BLaER1 (cell line): ENCODE measurements at regions not wholly inside any gene's neighbourhood (a gene's known extent, or its start where the extent isn't known, plus 50 kb on each side); places are given as distances from the start of the nearest gene placed in this dataset.

Source experiments
- H3K27ac ChIP-seq: shearing (Covaris generic); formaldehyde crosslinking; 2 replicates; pipeline ENCODE4 v1.8.1; 2022
- H3K27me3 ChIP-seq: shearing (Covaris generic); formaldehyde crosslinking; 2 replicates; pipeline ENCODE4 v1.8.1; 2022
- H3K36me3 ChIP-seq: shearing (Covaris generic); formaldehyde crosslinking; 2 replicates; pipeline ENCODE4 v1.8.1; 2022
- H3K4me1 ChIP-seq: shearing (Covaris generic); formaldehyde crosslinking; 2 replicates; pipeline ENCODE4 v1.8.1; 2022
- H3K4me2 ChIP-seq: shearing (Covaris generic); formaldehyde crosslinking; 2 replicates; pipeline ENCODE4 v1.8.1; 2022
- H3K4me3 ChIP-seq: shearing (Covaris generic); formaldehyde crosslinking; 2 replicates; pipeline ENCODE4 v1.8.1; 2022
- H3K9ac ChIP-seq: shearing (Covaris generic); formaldehyde crosslinking; 2 replicates; pipeline ENCODE4 v1.8.1; 2022
- H3K9me3 ChIP-seq: shearing (Covaris generic); formaldehyde crosslinking; 2 replicates; pipeline ENCODE4 v1.8.1; 2022
- H4K20me1 ChIP-seq: shearing (Covaris generic); formaldehyde crosslinking; 2 replicates; pipeline ENCODE4 v1.8.1; 2022
- Cebpa-rat ChIP-seq: shearing (Covaris generic); IDR thresholded peaks from 2 replicates; pipeline ENCODE4 v1.8.1; 2022

- no peak for TF ChIP-seq Cebpa-rat
- Histone ChIP-seq H4K20me1 (no peaks in the 10 kb centered on the region), H3K4me3 (peak overlapping the region; percentile 65), H3K4me2 (peak overlapping the region; percentile 83), H3K9me3 (no peaks in the 10 kb centered on the region), H3K27me3 (no peaks in the 10 kb centered on the region), H3K9ac (peak overlapping the region; percentile 80), H3K36me3 (no peaks in the 10 kb centered on the region), H3K4me1 (peaks cover 93% of the 10 kb centered on the region), H3K27ac (peak overlapping the region; percentile 88)
Measured at GRCh38 chr15:38072348-38073177, 138.1 kb downstream of the TMCO5A start.

- H3K4me3 ChIP-seq, result peak overlapping the region; percentile 65
- H3K36me3 ChIP-seq, result no peaks in the 10 kb centered on the region
- no peaks in the 10 kb centered on the region for H4K20me1 ChIP-seq
- H3K27me3 ChIP-seq, result no peaks in the 10 kb centered on the region
- no peaks in the 10 kb centered on the region for H3K9me3 ChIP-seq
- peak overlapping the region; percentile 83 for H3K4me2 ChIP-seq
- no peak for TF ChIP-seq Cebpa-rat
- peak overlapping the region; percentile 88 for H3K27ac ChIP-seq
- peak overlapping the region; percentile 80 for H3K9ac ChIP-seq
- H3K4me1 ChIP-seq, result peaks cover 96% of the 10 kb centered on the region
Measured at GRCh38 chr15:38073178-38073946, 138.9 kb downstream of the TMCO5A start.

GRCh38 chr15:38074029-38074428, 139.6 kb downstream of the TMCO5A start:
- H3K4me1 ChIP-seq, result peaks cover 96% of the 10 kb centered on the region
- no peaks in the 10 kb centered on the region for H4K20me1 ChIP-seq
- no peaks in the 10 kb centered on the region for H3K27me3 ChIP-seq
- H3K9me3 ChIP-seq, result no peaks in the 10 kb centered on the region
- peak overlapping the region; percentile 80; the same call in 1 of the 2 replicates for H3K9ac ChIP-seq
- peak overlapping the region; percentile 83 for H3K4me2 ChIP-seq
- H3K27ac ChIP-seq, result peak overlapping the region; percentile 88; the same call in 1 of the 2 replicates
- no peaks in the 10 kb centered on the region for H3K36me3 ChIP-seq
- no peak for TF ChIP-seq Cebpa-rat
- no peak overlapping the region for H3K4me3 ChIP-seq

GRCh38 chr15:38075466-38075865, 141.0 kb downstream of the TMCO5A start:
- Histone ChIP-seq H3K9me3 (no peaks in the 10 kb centered on the region), H3K4me2 (peak overlapping the region; percentile 83), H3K27me3 (no peaks in the 10 kb centered on the region), H3K9ac (no peak overlapping the region), H4K20me1 (no peaks in the 10 kb centered on the region), H3K4me3 (no peak overlapping the region), H3K36me3 (no peaks in the 10 kb centered on the region), H3K27ac (peak overlapping the region; percentile 84; the same call in 1 of the 2 replicates), H3K4me1 (peaks cover 96% of the 10 kb centered on the region)
- TF ChIP-seq Cebpa-rat, result no peak

- H3K4me3 ChIP-seq, result no peak overlapping the region
- H3K27ac ChIP-seq, result peak overlapping the region; percentile 84
- TF ChIP-seq Cebpa-rat, result no peak
- peaks cover 87% of the 10 kb centered on the region for H3K4me1 ChIP-seq
- H3K9ac ChIP-seq, result peak overlapping the region; percentile 58; the same call in 1 of the 2 replicates
- H3K4me2 ChIP-seq, result peak overlapping the region; percentile 83
- H4K20me1 ChIP-seq, result no peaks in the 10 kb centered on the region
- no peaks in the 10 kb centered on the region for H3K27me3 ChIP-seq
- no peaks in the 10 kb centered on the region for H3K9me3 ChIP-seq
- H3K36me3 ChIP-seq, result no peaks in the 10 kb centered on the region
Measured at GRCh38 chr15:38076786-38077185, 142.3 kb downstream of the TMCO5A start.

- Histone ChIP-seq H4K20me1 (no peaks in the 10 kb centered on the region), H3K9me3 (no peaks in the 10 kb centered on the region), H3K9ac (no peak overlapping the region), H3K27ac (peak overlapping the region; percentile 58; the same call in 1 of the 2 replicates), H3K4me1 (peaks cover 73% of the 10 kb centered on the region), H3K36me3 (no peaks in the 10 kb centered on the region), H3K27me3 (no peaks in the 10 kb centered on the region), H3K4me3 (no peak overlapping the region), H3K4me2 (peak overlapping the region; percentile 49)
- TF ChIP-seq Cebpa-rat, result no peak
Measured at GRCh38 chr15:38079236-38079635, 144.8 kb downstream of the TMCO5A start.

GRCh38 chr15:38080651-38081275, 146.3 kb downstream of the TMCO5A start:
- TF ChIP-seq Cebpa-rat, result no peak
- H3K4me3 ChIP-seq, result no peak overlapping the region
- peak overlapping the region; percentile 58; the same call in 1 of the 2 replicates for H3K27ac ChIP-seq
- no peaks in the 10 kb centered on the region for H3K27me3 ChIP-seq
- H3K4me1 ChIP-seq, result peaks cover 73% of the 10 kb centered on the region
- H3K4me2 ChIP-seq, result peak overlapping the region; percentile 49; the same call in 1 of the 2 replicates
- H3K9me3 ChIP-seq, result no peaks in the 10 kb centered on the region
- no peaks in the 10 kb centered on the region for H4K20me1 ChIP-seq
- H3K9ac ChIP-seq, result no peak overlapping the region
- H3K36me3 ChIP-seq, result no peaks in the 10 kb centered on the region

GRCh38 chr15:38084289-38084688, 149.8 kb downstream of the TMCO5A start:
- Histone ChIP-seq H3K9me3 (no peaks in the 10 kb centered on the region), H3K4me3 (no peak overlapping the region), H3K9ac (no peak overlapping the region), H3K27me3 (no peaks in the 10 kb centered on the region), H4K20me1 (no peaks in the 10 kb centered on the region), H3K27ac (peak overlapping the region; percentile 52; the same call in 1 of the 2 replicates), H3K4me1 (peaks cover 50% of the 10 kb centered on the region), H3K4me2 (peak overlapping the region; percentile 64), H3K36me3 (no peaks in the 10 kb centered on the region)
- no peak for TF ChIP-seq Cebpa-rat

- Histone ChIP-seq H3K9ac (no peak overlapping the region; the same call in 1 of the 2 replicates), H3K4me1 (peaks cover 42% of the 10 kb centered on the region), H3K4me2 (peak overlapping the region; percentile 64), H3K36me3 (no peaks in the 10 kb centered on the region), H3K4me3 (no peak overlapping the region), H3K9me3 (no peaks in the 10 kb centered on the region), H4K20me1 (no peaks in the 10 kb centered on the region), H3K27me3 (no peaks in the 10 kb centered on the region), H3K27ac (peak overlapping the region; percentile 52)
- TF ChIP-seq Cebpa-rat, result no peak
Measured at GRCh38 chr15:38085114-38085513, 150.7 kb downstream of the TMCO5A start.
